ENCODE measurements at regions not wholly inside any gene's neighbourhood (a gene's known extent, or its start where the extent isn't known, plus 50 kb on each side); places are given as distances from the start of the nearest gene placed in this dataset.

GRCh38 chr10:22834471-22834870 lies 93.4 kb upstream of the ARMC3 start:
- CTCF ChIA-PET: no interaction called here

GRCh38 chr10:22833781-22834180 lies 94.1 kb upstream of the ARMC3 start:
- DNase-seq: no peak
- Histone ChIP-seq H3K27ac (ENCODE audit: low read depth in 2 of 2, low read length in 1 of 2) (no peak overlapping the region), H3F3A (replicated peaks; ENCODE audit: insufficient read depth) (no peaks in the 10 kb centered on the region), H3K9me2 (no peaks in the 10 kb centered on the region), H2AFZ (ENCODE audit: low read depth) (no peak overlapping the region), H3K9ac (no peak overlapping the region), H3K4me2 (no peak overlapping the region), H3K4me3 (ENCODE audit: low read depth in 2 of 2, low read length in 1 of 2) (no peak overlapping the region), H3K9me3 (no peaks in the 10 kb centered on the region), H3K27me3 (ENCODE audit: insufficient read depth) (no peaks in the 10 kb centered on the region), H3K36me3 (replicated peaks in 1 of 2; ENCODE audit: control insufficient read depth in 1 of 2, insufficient read depth in 2 of 2, low read length in 1 of 2) (no peaks in the 10 kb centered on the region), H3K4me1 (ENCODE audit: control insufficient read depth in 1 of 2, insufficient read depth in 2 of 2, low read depth in 1 of 2, low read length in 1 of 2) (no peaks in the 10 kb centered on the region), H3K79me2 (ENCODE audit: insufficient read depth) (no peaks in the 10 kb centered on the region), H4K20me1 (ENCODE audit: insufficient read depth) (no peaks in the 10 kb centered on the region)
- 91% methylated on average over 1 of the region's 1 CpG for WGBS (ENCODE audit: low lambda C conversion rate)
- CTCF ChIA-PET: interaction anchor here (0.7 to 1.2 kb wide), 2 partner anchors 18 to 21 kb away, joined by 3 read pairs; no protein-coding TSS in a partner anchor
- POLR2A ChIA-PET: no interaction called here
- TF ChIP-seq IRF3 (IDR thresholded peaks at IDR 0.05; ENCODE audit: low read depth, low read length): no peak
- no peak for TF ChIP-seq TCF12 (IDR thresholded peaks at IDR 0.05)
- TF ChIP-seq GABPA (IDR thresholded peaks at IDR 0.05; ENCODE audit: low read depth): no peak
- no peak for TF ChIP-seq RXRA (IDR thresholded peaks at IDR 0.05; ENCODE audit: borderline replicate concordance, low read depth)
- TF ChIP-seq PBX3 (IDR thresholded peaks at IDR 0.05): no peak
- TF ChIP-seq ZBTB33 (IDR thresholded peaks at IDR 0.05; ENCODE audit: borderline replicate concordance, low read depth): no peak

More at GRCh38 chr10:22834471-22834870, 93.4 kb upstream of the ARMC3 start:
- H3K9me3 ChIP-seq: no peaks in the 10 kb centered on the region
- TF ChIP-seq NRF1 (IDR thresholded peaks at IDR 0.05; ENCODE audit: low read depth, low read length) (no peak), YY1 (IDR thresholded peaks at IDR 0.05; ENCODE audit: low read depth) (no peak), RXRA (IDR thresholded peaks at IDR 0.05; ENCODE audit: borderline replicate concordance, low read depth) (no peak), RFX5 (IDR thresholded peaks at IDR 0.05; ENCODE audit: low read length) (no peak), RCOR1 (IDR thresholded peaks at IDR 0.05; ENCODE audit: low read length) (no peak), GATA2 (CRISPR knock-in tag; IDR thresholded peaks at IDR 0.05) (no peak), POLR2AphosphoS5 (IDR thresholded peaks at IDR 0.05; ENCODE audit: low read depth, low read length) (no peak), ZBTB33 (IDR thresholded peaks at IDR 0.05; ENCODE audit: borderline replicate concordance, low read depth) (no peak), MAX (IDR thresholded peaks at IDR 0.05; ENCODE audit: low read depth) (no peak), USF1 (IDR thresholded peaks at IDR 0.05; ENCODE audit: borderline replicate concordance, low read depth) (no peak), RAD21 (IDR thresholded peaks at IDR 0.05; ENCODE audit: low read length) (no peak), EP300 (IDR thresholded peaks at IDR 0.05; ENCODE audit: borderline replicate concordance in 1 of 2, low read depth in 1 of 2, low read length in 1 of 2) (no peak), MXI1 (IDR thresholded peaks at IDR 0.05; ENCODE audit: low read depth, low read length) (no peak), MEF2A (IDR thresholded peaks at IDR 0.05; ENCODE audit: borderline replicate concordance, low read depth) (no peak), GABPA (IDR thresholded peaks at IDR 0.05; ENCODE audit: low read depth) (no peak), FOXM1 (IDR thresholded peaks at IDR 0.05; ENCODE audit: low read depth) (no peak), SMC3 (IDR thresholded peaks at IDR 0.05; ENCODE audit: low read depth, low read length) (no peak), CHD2 (IDR thresholded peaks at IDR 0.05; ENCODE audit: low read length, partially characterized antibody) (no peak), TAF1 (IDR thresholded peaks at IDR 0.05; ENCODE audit: borderline replicate concordance, low read depth, low read length) (no peak), TEAD4 (IDR thresholded peaks at IDR 0.05; ENCODE audit: borderline replicate concordance, insufficient read depth) (no peak)
- POLR2A ChIA-PET: no interaction called here
- 93% methylated on average over 3 of the region's 3 CpGs for WGBS (ENCODE audit: low lambda C conversion rate)
- no peaks in the 10 kb centered on the region for H3K79me2 ChIP-seq (ENCODE audit: insufficient read depth)
- DNase-seq: no peak
- no peaks in the 10 kb centered on the region for H3K4me1 ChIP-seq (ENCODE audit: control insufficient read depth in 1 of 2, insufficient read depth in 2 of 2, low read depth in 1 of 2, low read length in 1 of 2)
- no peak overlapping the region for H3K9ac ChIP-seq
- no peaks in the 10 kb centered on the region for H4K20me1 ChIP-seq (ENCODE audit: insufficient read depth)
- H3K27ac ChIP-seq (ENCODE audit: low read depth in 2 of 2, low read length in 1 of 2): no peak overlapping the region
- no peak overlapping the region for H3K4me2 ChIP-seq
- no peaks in the 10 kb centered on the region for H3K27me3 ChIP-seq (ENCODE audit: insufficient read depth)
- H2AFZ ChIP-seq (ENCODE audit: low read depth): no peak overlapping the region
- H3F3A ChIP-seq (replicated peaks; ENCODE audit: insufficient read depth): no peaks in the 10 kb centered on the region
- no peaks in the 10 kb centered on the region for H3K36me3 ChIP-seq (replicated peaks in 1 of 2; ENCODE audit: control insufficient read depth in 1 of 2, insufficient read depth in 2 of 2, low read length in 1 of 2)
- no peak overlapping the region for H3K4me3 ChIP-seq (ENCODE audit: low read depth in 2 of 2, low read length in 1 of 2)
- no peaks in the 10 kb centered on the region for H3K9me2 ChIP-seq

Measured in SK-N-SH (cell line).